HG03457 (cell line): ENCODE measurements at regions not wholly inside any gene's neighbourhood (a gene's known extent, or its start where the extent isn't known, plus 50 kb on each side); places are given as distances from the start of the nearest gene placed in this dataset.
"Not testable (repeated sequence)": the region's sequence is repeated elsewhere in the genome, so short reads cannot be mapped to it uniquely, and the experiment has no call there.

Experiments
- ATAC-seq: cut with Tn5 transposase; IDR thresholded peaks from one replicate; pipeline ENCODE4 v1.9.1; 2021; ENCODE audit warnings: moderate number of reproducible peaks; ENCODE audit not compliant: unreplicated experiment

GRCh38 chr7:85685901-85686300, 499.0 kb upstream of the SEMA3D start:
- ATAC-seq, result no peak

DNA sequence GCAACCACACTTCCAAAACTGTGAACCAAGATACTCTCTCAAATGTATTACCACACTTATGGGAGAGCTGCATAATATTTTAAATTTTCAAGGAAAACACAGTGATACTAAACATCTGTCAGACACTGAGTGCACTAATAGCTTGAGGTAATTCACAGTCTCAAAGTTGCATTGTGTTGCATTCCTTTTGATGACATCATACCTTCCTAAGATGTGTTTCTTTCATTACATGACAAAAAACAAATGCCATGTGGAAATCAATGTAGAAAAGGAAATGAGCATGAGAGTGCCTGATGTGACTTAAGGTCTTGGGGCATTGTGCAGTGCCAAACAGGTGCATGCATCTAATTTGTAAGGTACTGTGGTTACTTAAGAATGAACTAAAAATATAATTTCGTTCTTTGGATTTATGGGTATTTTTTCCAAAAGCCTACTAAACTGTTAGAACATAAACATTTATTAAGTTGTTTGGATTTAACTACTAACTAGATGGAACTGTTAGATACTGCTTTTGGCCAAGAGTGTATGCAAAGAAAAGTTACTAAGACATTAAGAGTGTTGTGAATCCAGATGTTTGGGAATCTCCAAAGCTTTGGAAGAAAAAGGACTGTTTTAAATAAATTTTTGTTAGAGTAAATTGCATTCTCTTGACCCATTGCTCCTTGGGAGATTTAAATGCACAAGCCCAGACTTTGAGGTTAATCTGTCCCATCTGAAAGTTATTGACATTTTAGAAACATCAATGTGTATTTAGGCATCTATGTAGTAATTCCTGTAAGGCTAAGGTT, 496.2 kb upstream of the SEMA3D start:
- no peak for ATAC-seq

- no peak for ATAC-seq
These were observed 494.4 kb upstream of the SEMA3D start for GRCh38 chr7:85681241-85681640.

GRCh38 chr7:85675093-85675492, 488.2 kb upstream of the SEMA3D start:
- not testable (repeated sequence) for ATAC-seq

GRCh38 chr7:85673876-85674275, 487.0 kb upstream of the SEMA3D start:
- no peak for ATAC-seq

DNA sequence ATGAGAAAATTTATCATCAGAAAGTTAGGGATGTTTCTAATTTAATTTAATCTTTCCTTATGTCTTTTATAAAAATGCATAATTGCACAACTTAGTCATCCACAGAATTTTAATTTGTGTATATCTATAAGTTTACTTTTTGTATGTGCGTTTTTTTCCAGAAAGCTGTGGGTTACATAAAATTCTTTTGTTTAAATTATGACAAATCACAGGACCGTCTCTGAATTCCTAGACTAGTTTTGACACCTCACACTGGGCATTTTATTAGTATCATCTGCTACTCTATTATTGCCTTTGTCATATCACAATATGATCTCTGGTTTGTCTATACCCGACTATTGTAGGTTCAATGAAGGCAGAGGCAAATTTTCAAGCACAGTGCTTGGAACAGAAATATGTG, 482.4 kb upstream of the SEMA3D start:
- no peak for ATAC-seq

- no peak for ATAC-seq
These were observed 477.5 kb upstream of the SEMA3D start for GRCh38 chr7:85664341-85664740.

DNA sequence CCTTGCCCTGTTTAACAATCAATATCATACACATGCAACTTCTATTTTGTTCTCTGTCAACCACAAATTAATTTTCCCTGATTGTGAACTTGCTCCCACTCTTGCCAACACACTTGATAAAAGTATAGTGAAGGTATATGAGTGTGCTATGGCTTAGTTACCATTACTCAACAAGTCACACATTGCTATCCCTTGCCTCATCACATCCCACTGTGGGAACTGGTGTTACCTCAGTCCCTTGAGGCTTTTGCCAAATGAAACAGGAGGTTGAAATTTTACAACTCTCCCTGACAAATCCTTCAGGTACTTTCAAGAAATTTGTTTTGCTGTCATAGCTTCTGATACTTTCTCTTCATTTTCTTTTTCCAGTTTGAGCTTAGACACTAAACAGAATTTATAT, 472.5 kb upstream of the SEMA3D start:
- no peak for ATAC-seq

DNA sequence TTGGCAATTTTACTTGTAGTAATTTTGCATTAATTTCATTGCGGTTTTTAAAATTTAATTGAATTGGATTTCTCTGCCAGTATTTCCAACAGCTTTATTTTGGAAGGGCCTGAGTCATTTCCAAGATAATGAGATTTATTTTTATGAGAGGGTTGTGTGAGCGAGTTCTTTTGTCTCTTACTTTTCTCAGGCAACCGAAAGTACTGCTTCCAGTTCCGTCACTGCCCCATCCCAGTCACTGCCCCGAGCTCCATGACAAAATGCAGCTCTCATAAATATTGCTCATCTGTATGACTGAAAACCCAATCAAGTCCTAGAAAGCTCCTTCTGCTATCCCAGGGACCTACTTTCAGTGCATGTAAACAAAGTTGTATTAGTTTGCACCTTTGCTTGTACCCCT, 468.4 kb upstream of the SEMA3D start:
- ATAC-seq, result no peak

DNA sequence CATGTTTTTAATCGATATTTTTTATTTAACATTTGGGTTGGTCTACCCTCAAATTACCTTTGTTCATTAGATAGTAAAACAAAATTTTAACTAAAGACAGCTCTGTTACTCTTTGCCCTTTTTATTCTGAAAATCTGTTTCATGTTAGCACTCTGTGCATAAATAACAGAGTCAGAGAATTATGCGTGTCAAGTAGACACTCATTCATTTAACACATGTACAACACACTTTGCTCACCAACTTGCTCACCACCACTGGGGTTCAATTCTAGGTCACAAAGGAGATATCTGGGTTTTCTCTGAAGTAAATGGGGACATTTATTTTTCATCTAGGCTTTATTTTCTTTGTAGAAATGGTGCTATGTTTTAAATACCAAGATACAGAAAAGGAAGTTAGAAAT, 457.4 kb upstream of the SEMA3D start:
- ATAC-seq, result no peak

GRCh38 chr7:85641331-85641730, 454.5 kb upstream of the SEMA3D start:
- no peak for ATAC-seq

DNA sequence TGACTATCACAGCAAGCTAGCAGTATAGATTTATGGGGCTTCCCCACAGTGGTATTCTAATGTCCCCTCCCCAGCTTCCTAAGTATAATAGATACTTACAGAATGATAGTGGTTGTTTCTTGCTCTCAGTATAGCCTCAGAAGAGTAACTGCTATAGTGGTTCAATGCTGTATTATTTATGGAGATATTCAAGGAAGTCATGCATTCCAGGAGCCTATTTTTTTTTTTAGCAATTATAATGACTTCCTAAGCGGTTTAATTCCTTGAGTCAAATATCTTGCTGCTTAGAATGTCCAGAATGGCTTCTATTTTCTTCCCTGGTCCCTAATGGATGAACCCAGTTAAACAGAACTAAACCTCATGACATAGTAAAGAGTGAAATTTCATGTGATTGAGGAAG, 451.5 kb upstream of the SEMA3D start:
- ATAC-seq, result no peak

DNA sequence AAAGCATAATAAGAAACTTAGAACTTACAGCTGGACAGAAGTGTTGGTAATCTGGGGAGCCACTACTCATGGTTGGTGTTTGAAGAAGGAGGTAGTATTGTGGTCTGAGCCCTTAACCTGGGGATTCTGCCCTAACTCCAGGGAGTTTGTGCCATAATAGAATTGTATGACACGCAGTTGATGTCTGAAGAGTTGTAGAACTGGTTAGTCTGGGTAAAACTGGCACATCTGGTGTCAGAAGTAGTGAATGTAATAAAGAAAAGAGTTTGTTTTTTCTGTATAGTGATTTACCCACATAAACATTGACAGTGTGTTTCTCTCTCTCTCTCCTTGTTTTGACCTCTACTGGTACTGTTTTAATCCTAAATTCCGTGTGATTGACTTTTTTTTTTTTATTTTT, 448.1 kb upstream of the SEMA3D start:
- ATAC-seq, result no peak

DNA sequence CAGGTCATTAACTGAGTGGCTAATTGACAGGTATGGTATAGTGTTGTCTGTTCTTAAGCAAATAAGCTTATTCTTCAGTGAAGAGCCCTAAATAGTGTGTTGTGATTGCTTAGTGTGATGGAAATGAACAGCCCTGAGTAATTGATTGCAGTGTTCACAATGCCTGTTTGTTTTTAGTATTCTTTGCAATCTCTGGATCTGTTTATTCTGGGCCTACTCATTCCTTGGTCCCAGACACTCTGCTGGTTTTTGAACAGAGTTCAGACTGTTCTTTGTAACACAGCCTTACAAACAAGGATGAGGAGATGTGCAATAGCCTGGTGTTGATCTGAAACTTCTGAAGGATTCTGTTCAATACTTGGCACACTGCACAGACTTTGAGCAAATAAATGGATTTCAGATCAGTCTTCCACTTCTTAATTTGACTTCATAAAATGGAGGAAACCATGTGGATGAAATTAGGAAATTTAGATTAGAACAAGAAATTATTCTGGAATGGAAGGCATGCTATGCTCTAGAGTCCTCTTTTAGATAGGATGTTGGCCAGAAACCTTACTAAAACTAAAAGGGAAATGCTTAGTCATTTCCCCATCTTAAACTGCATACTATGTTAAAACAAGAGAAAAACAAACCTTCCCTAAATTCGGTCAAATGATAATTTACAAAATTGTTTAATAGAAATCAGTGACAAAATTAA, 444.2 kb upstream of the SEMA3D start:
- no peak for ATAC-seq

GRCh38 chr7:85627791-85628586, 441.1 kb upstream of the SEMA3D start:
- no peak for ATAC-seq

- ATAC-seq, result no peak
These were observed 435.2 kb upstream of the SEMA3D start for GRCh38 chr7:85622059-85622458.

GRCh38 chr7:85620936-85621685, 434.3 kb upstream of the SEMA3D start:
- no peak for ATAC-seq

DNA sequence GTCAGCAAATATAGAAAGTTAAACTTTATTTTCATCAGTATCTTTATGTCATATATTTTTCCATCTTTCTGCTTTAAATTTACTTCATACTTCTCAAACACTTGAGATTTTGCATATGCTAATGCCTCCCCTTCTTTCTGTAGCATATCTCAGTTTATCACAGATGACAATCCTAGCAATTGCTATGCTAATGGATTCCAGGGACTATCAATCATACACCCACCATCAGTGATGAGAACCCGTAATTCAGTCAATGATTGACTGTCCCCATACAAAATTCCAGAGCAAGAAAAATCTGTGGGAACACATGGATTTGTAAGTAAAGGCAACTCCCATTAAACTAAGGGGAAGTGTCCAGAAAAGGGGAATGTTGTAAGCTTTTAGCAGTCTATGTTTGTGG, 432.4 kb upstream of the SEMA3D start:
- no peak for ATAC-seq

DNA sequence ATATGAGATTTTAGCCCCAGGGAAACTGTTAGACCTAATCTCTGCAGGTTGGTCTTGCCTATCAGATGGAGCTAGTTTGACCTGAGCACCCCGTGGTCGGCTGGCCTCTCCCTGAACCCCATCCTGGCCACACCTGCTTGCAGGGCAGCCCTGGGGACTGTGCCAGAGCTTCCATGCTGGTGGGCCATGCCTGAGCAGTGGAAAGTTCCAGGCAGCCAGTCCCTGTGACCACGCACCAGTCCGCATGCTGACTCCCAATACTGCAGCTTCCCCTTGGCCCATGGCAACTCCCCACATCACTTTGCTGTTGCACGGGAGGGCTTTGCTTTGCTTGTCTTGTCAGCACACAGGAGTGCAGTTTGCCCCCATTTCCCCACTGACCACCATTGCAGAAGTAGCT, 427.8 kb upstream of the SEMA3D start:
- ATAC-seq, result no peak

DNA sequence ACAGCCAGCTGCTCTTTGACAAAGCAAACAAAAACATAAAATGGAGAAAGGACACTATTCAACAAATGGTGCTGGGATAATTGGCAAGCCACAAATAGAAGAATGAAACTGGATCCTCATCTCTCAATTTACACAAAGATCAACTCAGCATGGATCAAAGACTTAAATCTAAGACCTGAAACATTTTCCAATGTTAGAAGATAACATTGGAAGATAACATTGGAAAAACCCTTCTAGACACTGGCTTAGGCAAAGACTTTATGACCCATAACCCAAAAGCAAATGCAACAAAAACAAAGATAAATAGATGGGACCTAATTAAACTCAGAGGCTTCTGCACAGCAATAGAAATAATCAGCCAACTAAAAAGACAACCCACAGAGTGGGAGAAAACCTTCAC, 425.7 kb upstream of the SEMA3D start:
- no peak for ATAC-seq

DNA sequence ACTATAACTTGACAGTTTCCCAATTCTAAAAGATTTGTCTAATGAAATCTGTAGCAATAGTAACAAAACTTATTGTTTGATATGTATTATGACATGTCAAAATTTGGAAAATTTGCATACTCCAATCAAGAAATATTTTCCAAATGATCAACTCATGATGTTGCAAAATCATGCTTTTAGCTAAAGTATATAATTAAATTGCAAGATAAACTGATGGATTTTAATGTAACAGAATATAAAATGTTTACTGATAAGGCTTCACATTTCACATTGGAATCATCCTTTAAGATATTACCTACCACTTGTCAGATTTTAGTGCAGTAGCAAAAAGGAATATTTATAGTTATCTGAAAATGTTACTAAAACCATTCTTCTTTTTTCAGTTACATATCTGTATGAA, 421.9 kb upstream of the SEMA3D start:
- ATAC-seq, result no peak
